HepG2 (cell line): ENCODE measurements at regions not wholly inside any gene's neighbourhood (a gene's known extent, or its start where the extent isn't known, plus 50 kb on each side); places are given as distances from the start of the nearest gene placed in this dataset.

Source experiments
- ARNT ChIP-seq: fragments of 450-650 bp; IDR thresholded peaks from 2 replicates; pipeline ENCODE4 v1.6.1; 2017
- MTA3 ChIP-seq: sonication (generic); formaldehyde crosslinking; IDR thresholded peaks from 2 replicates; pipeline ENCODE4 v1.4.0; 2020; ENCODE audit warnings: missing genetic modification reagents
- NCOR1 ChIP-seq: fragments of 200-600 bp; sonication (generic); IDR thresholded peaks from 2 replicates; pipeline ENCODE4 v1.7.0; 2017; ENCODE audit warnings: antibody characterized with exemption, low read length, borderline replicate concordance
- NFATC3 ChIP-seq: sonication (generic); formaldehyde crosslinking; IDR thresholded peaks from 2 replicates; pipeline ENCODE4 v1.5.1; 2020; ENCODE audit warnings: mild to moderate bottlenecking, missing genetic modification reagents
- POLR2AphosphoS5 ChIP-seq: IDR thresholded peaks from 2 replicates; pipeline ENCODE4 v1.6.1; 2012; ENCODE audit warnings: low read depth, low read length
- SMC3 ChIP-seq: IDR thresholded peaks from 2 replicates; pipeline ENCODE4 v1.6.1; 2011; ENCODE audit warnings: low read length, improper control_type of control experiment
- ZNF432 ChIP-seq: sonication (generic); formaldehyde crosslinking; IDR thresholded peaks from 2 replicates; pipeline ENCODE4 v1.5.0; 2020; ENCODE audit warnings: missing genetic modification reagents, mild to moderate bottlenecking, borderline replicate concordance
- TF ChIP-seq, protein P1 (sequence below): sonication (generic); formaldehyde crosslinking; IDR thresholded peaks from 2 replicates; pipeline ENCODE4 v1.5.0; 2020; ENCODE audit warnings: mild to moderate bottlenecking, missing genetic modification reagents, moderate library complexity

DNA sequence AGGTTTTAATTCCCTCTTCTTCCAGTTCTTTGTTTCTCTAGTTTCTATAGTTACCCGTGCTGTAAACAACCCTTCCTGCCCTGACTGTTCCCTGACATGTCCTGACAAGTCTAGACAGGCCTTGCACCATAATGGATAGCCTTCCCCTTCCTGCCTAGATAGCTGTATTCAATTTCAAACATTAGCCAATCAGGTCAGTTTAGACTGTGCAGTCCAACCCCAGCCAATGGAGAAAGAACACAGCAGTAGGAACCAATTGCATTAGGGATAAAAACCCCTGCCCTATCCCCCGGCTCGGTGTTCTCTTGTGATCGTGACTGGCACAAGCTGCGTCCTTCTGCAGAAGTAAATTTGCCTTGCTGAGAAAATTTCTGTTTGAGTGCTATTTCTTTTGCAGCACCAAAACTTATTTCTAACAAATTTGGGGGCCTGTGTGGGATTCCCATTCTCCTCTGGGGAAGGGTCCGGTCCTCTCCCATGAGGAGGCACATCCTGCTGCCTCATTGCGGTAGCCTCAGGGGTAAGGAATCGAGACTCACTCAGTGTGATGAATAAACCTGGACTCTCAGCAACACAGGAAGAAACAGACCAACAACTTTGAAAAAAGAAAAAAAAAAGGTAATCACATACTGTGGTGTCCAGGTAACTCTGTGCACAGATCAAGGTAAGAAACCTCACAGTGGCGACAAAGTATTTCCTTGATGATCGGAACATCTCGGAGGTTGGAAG, 248.7 kb upstream of the ECI2 start:
- TF ChIP-seq MTA3 (CRISPR knock-in tag) (no peak), NFATC3 (CRISPR knock-in tag) (no peak), POLR2AphosphoS5 (no peak), ZNF432 (CRISPR knock-in tag) (no peak), ARNT (no peak), NCOR1 (no peak), SMC3 (no peak)
- TF ChIP-seq, protein P1, sequence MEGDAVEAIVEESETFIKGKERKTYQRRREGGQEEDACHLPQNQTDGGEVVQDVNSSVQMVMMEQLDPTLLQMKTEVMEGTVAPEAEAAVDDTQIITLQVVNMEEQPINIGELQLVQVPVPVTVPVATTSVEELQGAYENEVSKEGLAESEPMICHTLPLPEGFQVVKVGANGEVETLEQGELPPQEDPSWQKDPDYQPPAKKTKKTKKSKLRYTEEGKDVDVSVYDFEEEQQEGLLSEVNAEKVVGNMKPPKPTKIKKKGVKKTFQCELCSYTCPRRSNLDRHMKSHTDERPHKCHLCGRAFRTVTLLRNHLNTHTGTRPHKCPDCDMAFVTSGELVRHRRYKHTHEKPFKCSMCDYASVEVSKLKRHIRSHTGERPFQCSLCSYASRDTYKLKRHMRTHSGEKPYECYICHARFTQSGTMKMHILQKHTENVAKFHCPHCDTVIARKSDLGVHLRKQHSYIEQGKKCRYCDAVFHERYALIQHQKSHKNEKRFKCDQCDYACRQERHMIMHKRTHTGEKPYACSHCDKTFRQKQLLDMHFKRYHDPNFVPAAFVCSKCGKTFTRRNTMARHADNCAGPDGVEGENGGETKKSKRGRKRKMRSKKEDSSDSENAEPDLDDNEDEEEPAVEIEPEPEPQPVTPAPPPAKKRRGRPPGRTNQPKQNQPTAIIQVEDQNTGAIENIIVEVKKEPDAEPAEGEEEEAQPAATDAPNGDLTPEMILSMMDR (CRISPR knock-in tag): no peak
